ENCODE measurements at regions not wholly inside any gene's neighbourhood (a gene's known extent, or its start where the extent isn't known, plus 50 kb on each side); places are given as distances from the start of the nearest gene placed in this dataset.
"Not testable (repeated sequence)": the region's sequence is repeated elsewhere in the genome, so short reads cannot be mapped to it uniquely, and the experiment has no call there.

GRCh38 chr14:22252686-22253085 is 336.3 kb downstream of the DAD1 start:
- no peak for DNase-seq (ENCODE audit: low read depth)

DNA sequence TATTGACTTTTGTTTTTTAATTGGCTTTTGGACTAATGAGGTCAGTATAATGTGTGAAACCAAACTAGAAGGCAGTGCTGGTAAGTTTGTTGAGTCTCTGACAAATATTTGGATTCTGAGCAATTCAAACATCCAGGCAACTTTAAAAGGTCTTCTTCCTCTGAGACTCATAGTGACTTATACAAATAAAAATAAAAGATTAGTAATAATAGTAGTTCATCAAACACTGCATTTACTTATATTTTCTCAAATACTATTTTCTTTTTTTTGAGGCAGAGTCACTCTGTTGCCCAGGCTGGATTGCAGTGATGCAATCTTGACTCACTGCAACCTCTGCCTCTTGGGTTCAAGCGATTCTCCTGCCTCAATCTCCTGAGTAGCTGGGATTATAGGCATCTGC is 337.9 kb downstream of the DAD1 start:
- no peak for DNase-seq (ENCODE audit: low read depth)

- DNase-seq (ENCODE audit: low read depth), result no peak
Measured at GRCh38 chr14:22249770-22250169, 339.3 kb downstream of the DAD1 start.

- no peak for DNase-seq (ENCODE audit: low read depth)
Measured at GRCh38 chr14:22243971-22244581, 344.9 kb downstream of the DAD1 start.

- DNase-seq (ENCODE audit: low read depth), result not testable (repeated sequence)
Measured at GRCh38 chr14:22238320-22238719, 350.7 kb downstream of the DAD1 start.

DNA sequence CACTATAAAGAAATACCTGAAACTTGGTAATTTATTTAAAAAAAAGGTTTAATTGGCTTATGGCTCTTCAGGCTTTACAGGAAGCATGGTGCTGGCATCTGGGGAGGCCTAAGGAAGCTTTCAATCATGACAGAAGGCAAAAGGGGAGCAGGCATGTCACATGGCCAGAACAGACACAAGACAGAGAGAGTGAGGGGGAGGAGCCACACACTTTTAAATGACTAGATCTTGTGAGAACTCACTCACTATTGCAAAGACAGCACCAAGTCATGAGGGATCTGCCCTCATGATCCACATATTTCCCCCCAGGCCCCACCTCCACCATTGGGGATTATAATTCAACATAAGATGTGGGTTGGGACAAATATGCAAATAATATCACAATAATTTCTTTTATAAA is 355.6 kb downstream of the DAD1 start:
- DNase-seq (ENCODE audit: low read depth), result no peak

DNA sequence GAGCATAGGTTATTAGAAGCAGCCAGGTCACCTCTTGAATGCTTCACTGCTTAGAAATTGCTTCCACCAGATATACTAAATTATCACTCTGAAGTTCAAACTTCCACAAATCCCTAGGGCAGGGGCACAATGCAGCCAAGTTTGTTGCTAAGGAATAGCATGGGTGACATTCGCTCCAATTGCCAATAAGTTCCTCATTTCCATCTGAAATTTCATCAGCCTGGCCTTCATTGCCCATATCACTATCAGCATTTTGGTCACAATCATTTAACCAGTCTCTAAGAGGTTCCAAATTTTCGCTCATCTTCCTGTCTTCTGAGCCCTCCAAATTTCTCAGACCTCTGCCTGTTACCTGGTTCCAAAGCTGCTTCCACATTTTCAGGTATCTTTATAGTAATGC is 356.1 kb downstream of the DAD1 start:
- DNase-seq (ENCODE audit: low read depth), result no peak

GRCh38 chr14:22232486-22232885 is 356.5 kb downstream of the DAD1 start:
- no peak for DNase-seq (ENCODE audit: low read depth)

- DNase-seq (ENCODE audit: low read depth), result no peak
Measured at GRCh38 chr14:22231018-22231417, 358.0 kb downstream of the DAD1 start.

- DNase-seq (ENCODE audit: low read depth), result no peak
Measured at GRCh38 chr14:22230517-22230916, 358.5 kb downstream of the DAD1 start.

GRCh38 chr14:22227084-22227483 is 361.9 kb downstream of the DAD1 start:
- no peak for DNase-seq (ENCODE audit: low read depth)

GRCh38 chr14:22226381-22226780 is 362.6 kb downstream of the DAD1 start:
- DNase-seq (ENCODE audit: low read depth), result no peak

- DNase-seq (ENCODE audit: low read depth), result no peak
Measured at GRCh38 chr14:22225516-22226140, 363.4 kb downstream of the DAD1 start.

GRCh38 chr14:22221508-22221907 is 367.5 kb downstream of the DAD1 start:
- no peak for DNase-seq (ENCODE audit: low read depth)

GRCh38 chr14:22220427-22220826 is 368.6 kb downstream of the DAD1 start:
- DNase-seq (ENCODE audit: low read depth), result no peak

- DNase-seq (ENCODE audit: low read depth), result no peak
Measured at GRCh38 chr14:22218728-22219127, 370.3 kb downstream of the DAD1 start.

GRCh38 chr14:22213120-22213519 is 375.9 kb downstream of the DAD1 start:
- DNase-seq (ENCODE audit: low read depth), result no peak

- DNase-seq (ENCODE audit: low read depth), result no peak
Measured at GRCh38 chr14:22210906-22211305, 378.1 kb downstream of the DAD1 start.

DNA sequence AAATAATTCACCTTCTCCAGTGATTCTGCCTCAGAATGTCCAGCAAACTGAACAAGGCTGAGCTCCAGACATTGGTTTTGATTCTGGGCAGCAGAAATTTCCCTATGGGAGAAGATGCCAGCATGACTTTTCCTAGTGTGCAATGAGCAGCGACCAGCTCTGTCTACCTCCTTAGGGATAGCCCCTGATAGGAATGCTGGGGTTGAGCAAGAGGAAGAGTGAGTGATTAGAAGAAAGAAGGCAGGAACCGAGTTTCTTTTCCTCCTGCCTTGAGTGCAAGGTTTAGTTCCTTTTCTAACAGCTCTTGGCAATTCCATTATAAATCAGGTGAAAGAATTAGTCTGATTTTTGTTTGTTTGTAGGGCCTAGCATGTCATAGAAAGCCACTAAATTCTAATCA is 379.0 kb downstream of the DAD1 start:
- DNase-seq (ENCODE audit: low read depth), result no peak

DNA sequence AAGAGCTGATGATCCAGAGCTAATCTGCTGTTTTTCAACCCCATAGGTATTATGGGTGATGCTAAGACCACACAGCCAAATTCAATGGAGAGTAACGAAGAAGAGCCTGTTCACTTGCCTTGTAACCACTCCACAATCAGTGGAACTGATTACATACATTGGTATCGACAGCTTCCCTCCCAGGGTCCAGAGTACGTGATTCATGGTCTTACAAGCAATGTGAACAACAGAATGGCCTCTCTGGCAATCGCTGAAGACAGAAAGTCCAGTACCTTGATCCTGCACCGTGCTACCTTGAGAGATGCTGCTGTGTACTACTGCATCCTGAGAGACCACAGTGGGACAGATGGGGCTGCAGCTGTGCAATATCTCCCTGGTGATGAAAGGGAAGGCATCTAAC is 386.0 kb downstream of the DAD1 start:
- no peak for DNase-seq (ENCODE audit: low read depth)

DNA sequence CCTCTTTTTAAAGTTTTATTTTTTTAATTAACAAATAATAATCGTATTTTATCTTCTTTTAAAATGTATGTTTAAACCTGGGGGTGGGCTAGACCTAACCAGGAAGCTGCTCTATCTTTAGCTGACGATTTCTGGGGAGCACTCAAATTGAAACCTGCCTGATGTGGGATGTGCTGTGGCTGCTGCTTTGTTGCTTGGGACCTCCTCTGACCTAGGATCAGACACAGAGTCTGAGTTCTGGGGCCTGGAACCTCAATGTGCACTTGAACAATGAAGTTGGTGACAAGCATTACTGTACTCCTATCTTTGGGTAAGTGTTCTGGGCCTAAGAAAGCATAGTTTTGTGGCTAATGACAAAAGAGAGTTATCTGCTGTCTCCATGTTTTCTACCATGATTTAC is 386.7 kb downstream of the DAD1 start:
- DNase-seq (ENCODE audit: low read depth), result no peak

DNA sequence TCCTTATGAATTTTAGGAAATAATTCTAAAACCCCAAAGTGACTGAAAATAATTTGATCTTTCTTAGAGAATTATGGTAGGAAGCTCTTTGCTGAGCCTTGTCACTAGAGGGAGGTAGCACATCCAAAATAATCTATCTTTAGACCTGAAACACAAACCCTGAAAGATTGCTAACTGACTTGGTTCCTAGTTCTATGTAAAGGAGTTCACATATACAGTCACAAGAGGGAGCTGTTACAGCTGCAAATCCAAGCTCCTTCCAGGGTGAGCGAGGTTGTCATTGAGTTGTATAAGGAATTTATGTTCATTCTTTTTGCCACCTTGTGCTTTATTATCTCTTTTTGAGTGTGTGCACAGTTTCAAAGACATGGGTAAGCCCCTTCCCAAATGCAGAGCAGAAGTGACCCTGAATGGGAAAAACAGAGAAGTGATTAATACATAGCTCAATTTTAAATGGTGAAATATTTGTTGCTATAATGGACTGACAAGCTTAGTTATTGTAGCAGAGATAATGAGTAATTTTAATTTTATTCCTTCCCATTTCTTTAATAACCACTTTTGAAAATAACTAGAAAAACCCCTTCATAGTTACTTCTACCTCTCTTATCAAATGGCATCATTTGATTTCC is 387.9 kb downstream of the DAD1 start:
- no peak for DNase-seq (ENCODE audit: low read depth)

GRCh38 chr14:22200131-22200530 is 388.9 kb downstream of the DAD1 start:
- not testable (repeated sequence) for DNase-seq (ENCODE audit: low read depth)

GRCh38 chr14:22194664-22195063 is 394.4 kb downstream of the DAD1 start:
- DNase-seq (ENCODE audit: low read depth), result no peak
